Ascending aorta (tissue), 2 donors: ENCODE measurements at regions not wholly inside any gene's neighbourhood (a gene's known extent, or its start where the extent isn't known, plus 50 kb on each side); places are given as distances from the start of the nearest gene placed in this dataset.

ENCODE experiments used
- DNase-seq, 2 donors: peaks; one replicate each; pipeline ENCODE4 v3.0.0-alpha.2; 2019; ENCODE audit warnings: low spot score in 2 of 2
- H3K27ac ChIP-seq, 2 donors: fragments of 200-600 bp; sonication (generic); one replicate each; pipeline ENCODE4 v1.5.1; 2016 to 2017; ENCODE audit warnings: mild to moderate bottlenecking in 1 of 2
- H3K27me3 ChIP-seq: fragments of 200-600 bp; sonication (generic); one replicate; pipeline ENCODE4 v1.5.1; 2017
- H3K36me3 ChIP-seq, 2 donors: fragments of 200-600 bp; sonication (generic); one replicate each; pipeline ENCODE4 v1.5.1; 2016
- H3K4me1 ChIP-seq, 2 donors: fragments of 200-600 bp; sonication (generic); one replicate each; pipeline ENCODE4 v1.5.1; 2016 to 2017; ENCODE audit warnings: mild to moderate bottlenecking in 1 of 2
- H3K4me3 ChIP-seq, 2 donors: fragments of 200-600 bp; sonication (generic); one replicate each; pipeline ENCODE4 v1.5.1; 2016 to 2017; ENCODE audit warnings: mild to moderate bottlenecking in 1 of 2
- H3K9me3 ChIP-seq, 2 donors: fragments of 200-600 bp; sonication (generic); one replicate each; pipeline ENCODE4 v1.5.1; 2016
- CTCF ChIP-seq, 3 experiments: fragments of 200-600 bp in 2 of 3; fragments of 450-650 bp in 1 of 3; sonication (generic) in 2 of 3; IDR thresholded peaks; one replicate each; pipeline ENCODE4 v1.5.1; 2016 to 2019; ENCODE audit warnings: antibody characterized with exemption in 3 of 3, mild to moderate bottlenecking in 1 of 3, moderate library complexity in 1 of 3
- intact Hi-C: fragments of 100-400 bp; cut with DNase I; formaldehyde crosslinking; loops from one replicate; pipeline ENCODE4 v1.15.1; 2023

- no peak for DNase-seq
- intact Hi-C loops = no loop called here
Measured at GRCh38 chr2:8541636-8542035, 140.2 kb upstream of the ID2 start.

GRCh38 chr2:8542381-8543059 lies 139.3 kb upstream of the ID2 start:
- no peak for TF ChIP-seq CTCF (IDR thresholded peaks at IDR 0.05)
- peak overlapping the region; percentile 24 to 59 for H3K27ac ChIP-seq
- H3K9me3 ChIP-seq = no peaks in the 10 kb centered on the region
- no peaks in the 10 kb centered on the region for H3K36me3 ChIP-seq
- no peak overlapping the region for H3K4me3 ChIP-seq
- no peak for DNase-seq
- intact Hi-C loops = no loop called here
- no peaks in the 10 kb centered on the region for H3K27me3 ChIP-seq
- peaks cover 4 to 10% of the 10 kb centered on the region in 2 donors for H3K4me1 ChIP-seq

More at GRCh38 chr2:8541636-8542035, 140.2 kb upstream of the ID2 start:
- TF ChIP-seq CTCF (IDR thresholded peaks at IDR 0.05) = no peak
- Histone ChIP-seq H3K9me3 (no peaks in the 10 kb centered on the region), H3K4me1 (peaks cover 6 to 10% of the 10 kb centered on the region in 2 donors), H3K36me3 (no peaks in the 10 kb centered on the region), H3K4me3 (no peak overlapping the region), H3K27ac (no peak overlapping the region), H3K27me3 (no peaks in the 10 kb centered on the region)

- Histone ChIP-seq H3K27ac (peak overlapping the region; percentile 24 to 59), H3K27me3 (no peaks in the 10 kb centered on the region), H3K4me3 (peak overlapping the region in 1 of 2 donors; percentile 47), H3K36me3 (no peaks in the 10 kb centered on the region), H3K4me1 (peaks cover 3 to 10% of the 10 kb centered on the region in 2 donors), H3K9me3 (no peaks in the 10 kb centered on the region)
- DNase-seq = no peak
- TF ChIP-seq CTCF (IDR thresholded peaks at IDR 0.05) = no peak
- intact Hi-C loops = no loop called here
Measured at GRCh38 chr2:8543060-8543382, 138.8 kb upstream of the ID2 start.

GRCh38 chr2:8543383-8544170 lies 138.3 kb upstream of the ID2 start:
- DNase-seq = peak; percentile 79 to 87
- Histone ChIP-seq H3K4me3 (peak overlapping the region in 1 of 2 donors; percentile 47), H3K27ac (peak overlapping the region; percentile 24 to 59)

GRCh38 chr2:8544171-8544785 lies 137.6 kb upstream of the ID2 start:
- H3K9me3 ChIP-seq = no peaks in the 10 kb centered on the region
- DNase-seq = no peak
- H3K4me3 ChIP-seq = peak overlapping the region in 1 of 2 donors; percentile 47
- no peaks in the 10 kb centered on the region for H3K27me3 ChIP-seq
- peak overlapping the region; percentile 24 to 59 for H3K27ac ChIP-seq
- H3K4me1 ChIP-seq = peaks cover 3 to 10% of the 10 kb centered on the region in 2 donors
- TF ChIP-seq CTCF (IDR thresholded peaks at IDR 0.05) = no peak
- no peaks in the 10 kb centered on the region for H3K36me3 ChIP-seq
- intact Hi-C loops = no loop called here

More at GRCh38 chr2:8543383-8544170, 138.3 kb upstream of the ID2 start:
- intact Hi-C loops = no loop called here
- Histone ChIP-seq H3K9me3 (no peaks in the 10 kb centered on the region), H3K27me3 (no peaks in the 10 kb centered on the region), H3K4me1 (peaks cover 3 to 10% of the 10 kb centered on the region in 2 donors), H3K36me3 (no peaks in the 10 kb centered on the region)
- peak in 1 of 3 experiments; percentile 13 for TF ChIP-seq CTCF (IDR thresholded peaks at IDR 0.05)
